GM23338 (cell line): ENCODE measurements at regions not wholly inside any gene's neighbourhood (a gene's known extent, or its start where the extent isn't known, plus 50 kb on each side); places are given as distances from the start of the nearest gene placed in this dataset.

Experiments
- CREB1 ChIP-seq: fragments of 250-450 bp; sonication (Bioruptor Pico); IDR thresholded peaks from 2 replicates; pipeline ENCODE4 v1.5.0; 2020; ENCODE audit warnings: low read depth, mild to moderate bottlenecking, moderate library complexity
- CTCF ChIP-seq, 2 experiments: fragments of 200-600 bp in 1 of 2; sonication (generic) in 1 of 2; conservative IDR thresholded peaks; 2 replicates each; pipeline versions ENCODE4 v1.5.1 to v1.6.1; 2016 to 2017; ENCODE audit warnings: antibody characterized with exemption in 2 of 2, low read depth in 2 of 2, mild to moderate bottlenecking in 2 of 2, moderate library complexity in 1 of 2
- EZH2 ChIP-seq: fragments of 200-600 bp; sonication (generic); IDR thresholded peaks from one replicate; pipeline ENCODE4 v1.8.0; 2017; ENCODE audit warnings: antibody characterized with exemption, mild to moderate bottlenecking, low read depth; ENCODE audit not compliant: unreplicated experiment
- EZH2phosphoT487 ChIP-seq: fragments of 200-600 bp; sonication (generic); IDR thresholded peaks from one replicate; pipeline ENCODE4 v1.8.1; 2018; ENCODE audit warnings: antibody characterized with exemption; ENCODE audit not compliant: unreplicated experiment
- JUNB ChIP-seq: IDR thresholded peaks from one replicate; pipeline ENCODE4 v1.6.1; 2016; ENCODE audit warnings: antibody characterized with exemption; ENCODE audit not compliant: unreplicated experiment
- NANOG ChIP-seq: IDR thresholded peaks from 2 replicates; pipeline ENCODE4 v1.6.1; 2016; ENCODE audit warnings: antibody characterized with exemption, borderline replicate concordance
- POLR2AphosphoS5 ChIP-seq: IDR thresholded peaks from 2 replicates; pipeline ENCODE4 v1.6.1; 2016; ENCODE audit warnings: antibody characterized with exemption, low read depth
- REST ChIP-seq: IDR thresholded peaks from one replicate; pipeline ENCODE4 v1.6.1; 2018; ENCODE audit warnings: antibody characterized with exemption; ENCODE audit not compliant: unreplicated experiment
- ZNF114 ChIP-seq: fragments of 250-450 bp; sonication (Bioruptor Pico); IDR thresholded peaks from 2 replicates; pipeline ENCODE4 v1.5.0; 2020; ENCODE audit warnings: mild to moderate bottlenecking, moderate library complexity

- TF ChIP-seq CTCF (conservative IDR thresholded peaks at IDR 0.05; ENCODE audit: low read depth in 2 of 2): no peak
- no peak for TF ChIP-seq POLR2AphosphoS5
- no peak for TF ChIP-seq EZH2phosphoT487
- no peak for TF ChIP-seq EZH2
- TF ChIP-seq CREB1 (CRISPR knock-in tag): no peak
- no peak for TF ChIP-seq JUNB
- TF ChIP-seq NANOG: no peak
- no peak for TF ChIP-seq REST
- no peak for TF ChIP-seq ZNF114 (CRISPR knock-in tag)
Measured at GRCh38 chr15:31814082-31814481, 216.2 kb upstream of the CHRNA7 start.
